ENCODE measurements at regions not wholly inside any gene's neighbourhood (a gene's known extent, or its start where the extent isn't known, plus 50 kb on each side); places are given as distances from the start of the nearest gene placed in this dataset.

DNA sequence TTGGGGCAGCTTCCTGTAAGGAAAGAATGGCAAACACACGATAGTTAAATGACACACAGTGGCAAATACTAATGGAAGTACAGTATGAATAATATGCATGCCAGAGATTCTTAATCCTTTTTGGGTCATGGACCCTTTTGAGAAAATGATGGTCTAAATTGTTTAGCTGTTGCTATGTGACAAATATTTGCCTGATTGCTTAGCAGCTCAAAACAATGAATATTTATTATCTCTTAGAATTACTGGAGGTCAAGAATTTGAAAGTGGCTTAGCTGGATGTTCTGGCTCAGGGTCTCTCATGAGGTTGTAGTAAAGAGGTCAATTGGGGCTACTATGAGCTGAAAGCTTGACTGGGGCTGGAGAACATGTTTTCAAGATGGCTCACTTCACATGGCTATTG is 69.7 kb downstream of the FANCF start:
- H3K4me3 Mint-ChIP-seq: no peak overlapping the region
- WGBS (ENCODE audit: insufficient coverage): 100% methylated on average over 1 of the region's 1 CpG
- no peaks in the 10 kb centered on the region for H3K9me3 ChIP-seq (ENCODE audit: control extremely low read depth in 1 of 3, control insufficient read depth in 2 of 3, insufficient read depth in 1 of 3, low read length in 2 of 3)

DNA sequence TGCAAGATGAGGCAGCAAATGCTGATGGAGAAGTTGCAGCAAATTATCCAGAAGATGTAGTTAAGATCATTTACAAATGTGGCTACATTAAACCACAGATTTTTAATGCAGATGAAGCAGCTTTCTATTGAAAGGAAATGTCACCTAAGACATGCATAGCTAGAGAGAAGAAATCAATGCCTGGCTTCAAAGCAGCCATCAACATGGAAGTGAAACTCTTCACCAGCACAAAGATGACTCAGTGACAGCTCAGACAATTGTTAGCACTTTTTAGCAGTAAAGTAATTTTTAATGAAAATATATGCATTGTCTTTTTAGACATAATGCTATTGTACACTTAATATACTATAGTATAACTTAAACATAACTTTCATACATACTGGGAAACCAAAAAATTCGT is 71.4 kb downstream of the FANCF start:
- no peak overlapping the region for H3K9ac ChIP-seq (ENCODE audit: low read length)
- ATAC-seq (ENCODE audit: low read depth) (no peak), DNase-seq (no peak)
- Mint-ChIP-seq H3K4me1 (no peaks in the 10 kb centered on the region), H3K4me3 (no peak overlapping the region), H3K9me3 (ENCODE audit: insufficient read depth) (no peaks in the 10 kb centered on the region), H3K27ac (no peak overlapping the region), H3K27me3 (no peaks in the 10 kb centered on the region)
- intact Hi-C loops (cut with micrococcal nuclease): no loop called here
- H2AFZ ChIP-seq (ENCODE audit: insufficient read depth, low read depth, low read length, poor library complexity, severe bottlenecking): no peak overlapping the region
- no peaks in the 10 kb centered on the region for H3K36me3 ChIP-seq (replicated peaks in 1 of 2; ENCODE audit: control extremely low read depth in 1 of 2, control insufficient read depth in 1 of 2, extremely low read depth in 1 of 2, insufficient read depth in 2 of 2, low read length in 1 of 2)
- CTCF ChIA-PET: no interaction called here
- POLR2A ChIA-PET: no interaction called here
- no peak overlapping the region for H3K27ac ChIP-seq (ENCODE audit: low read length in 2 of 2)
- no peaks in the 10 kb centered on the region for H3K79me2 ChIP-seq (ENCODE audit: control insufficient read depth, insufficient read depth, low read length)
- no CpG with 5 or more reads among the region's 1 CpG for WGBS (ENCODE audit: insufficient coverage)
- no peaks in the 10 kb centered on the region for H3K4me1 ChIP-seq (ENCODE audit: control insufficient read depth in 2 of 2, insufficient read depth in 2 of 2, low read length in 2 of 2)
- H3K9me3 ChIP-seq (ENCODE audit: control extremely low read depth in 1 of 3, control insufficient read depth in 2 of 3, insufficient read depth in 1 of 3, low read length in 2 of 3): no peaks in the 10 kb centered on the region
- TF ChIP-seq EZH2 (IDR thresholded peaks at IDR 0.05; ENCODE audit: borderline replicate concordance, insufficient read depth, low read depth, low read length, poor library complexity, severe bottlenecking): no peak
- no peak for TF ChIP-seq CTCF (IDR thresholded peaks at IDR 0.05)
- no peaks in the 10 kb centered on the region for H3K27me3 ChIP-seq (replicated peaks in 1 of 4; ENCODE audit: control extremely low read depth in 1 of 4, control insufficient read depth in 3 of 4, insufficient read depth in 4 of 4, low read length in 3 of 4)
- no peak overlapping the region for H3K4me3 ChIP-seq (ENCODE audit: control extremely low read depth in 1 of 5, extremely low read depth in 1 of 5, insufficient read depth in 1 of 5, low read depth in 2 of 5, low read length in 4 of 5)
- no peaks in the 10 kb centered on the region for H4K20me1 ChIP-seq (ENCODE audit: control insufficient read depth, insufficient read depth, low read length, poor library complexity, severe bottlenecking)
- no peak overlapping the region for H3K4me2 ChIP-seq (replicated peaks; ENCODE audit: low read depth, low read length, poor library complexity, severe bottlenecking)

More for the DNA sequence above, 69.7 kb downstream of the FANCF start:
- POLR2A ChIA-PET: no interaction called here
- ATAC-seq (ENCODE audit: low read depth) (no peak), DNase-seq (no peak)
- Histone ChIP-seq H3K4me3 (ENCODE audit: control extremely low read depth in 1 of 5, extremely low read depth in 1 of 5, insufficient read depth in 1 of 5, low read depth in 2 of 5, low read length in 4 of 5) (no peak overlapping the region), H3K9ac (ENCODE audit: low read length) (no peak overlapping the region), H3K27ac (ENCODE audit: low read length in 2 of 2) (no peak overlapping the region), H3K36me3 (replicated peaks in 1 of 2; ENCODE audit: control extremely low read depth in 1 of 2, control insufficient read depth in 1 of 2, extremely low read depth in 1 of 2, insufficient read depth in 2 of 2, low read length in 1 of 2) (no peaks in the 10 kb centered on the region), H4K20me1 (ENCODE audit: control insufficient read depth, insufficient read depth, low read length, poor library complexity, severe bottlenecking) (no peaks in the 10 kb centered on the region), H2AFZ (ENCODE audit: insufficient read depth, low read depth, low read length, poor library complexity, severe bottlenecking) (no peak overlapping the region), H3K27me3 (replicated peaks in 1 of 4; ENCODE audit: control extremely low read depth in 1 of 4, control insufficient read depth in 3 of 4, insufficient read depth in 4 of 4, low read length in 3 of 4) (no peaks in the 10 kb centered on the region), H3K79me2 (ENCODE audit: control insufficient read depth, insufficient read depth, low read length) (no peaks in the 10 kb centered on the region), H3K4me2 (replicated peaks; ENCODE audit: low read depth, low read length, poor library complexity, severe bottlenecking) (no peak overlapping the region), H3K4me1 (ENCODE audit: control insufficient read depth in 2 of 2, insufficient read depth in 2 of 2, low read length in 2 of 2) (no peaks in the 10 kb centered on the region)
- no peak for TF ChIP-seq CTCF (IDR thresholded peaks at IDR 0.05)
- TF ChIP-seq EZH2 (IDR thresholded peaks at IDR 0.05; ENCODE audit: borderline replicate concordance, insufficient read depth, low read depth, low read length, poor library complexity, severe bottlenecking): no peak
- H3K27me3 Mint-ChIP-seq: no peaks in the 10 kb centered on the region
- H3K27ac Mint-ChIP-seq: no peak overlapping the region
- CTCF ChIA-PET: no interaction called here
- intact Hi-C loops (cut with micrococcal nuclease): no loop called here
- no peaks in the 10 kb centered on the region for H3K4me1 Mint-ChIP-seq
- H3K9me3 Mint-ChIP-seq (ENCODE audit: insufficient read depth): no peaks in the 10 kb centered on the region

All from B cell (primary cell).